ENCODE measurements at regions not wholly inside any gene's neighbourhood (a gene's known extent, or its start where the extent isn't known, plus 50 kb on each side); places are given as distances from the start of the nearest gene placed in this dataset.

DNA sequence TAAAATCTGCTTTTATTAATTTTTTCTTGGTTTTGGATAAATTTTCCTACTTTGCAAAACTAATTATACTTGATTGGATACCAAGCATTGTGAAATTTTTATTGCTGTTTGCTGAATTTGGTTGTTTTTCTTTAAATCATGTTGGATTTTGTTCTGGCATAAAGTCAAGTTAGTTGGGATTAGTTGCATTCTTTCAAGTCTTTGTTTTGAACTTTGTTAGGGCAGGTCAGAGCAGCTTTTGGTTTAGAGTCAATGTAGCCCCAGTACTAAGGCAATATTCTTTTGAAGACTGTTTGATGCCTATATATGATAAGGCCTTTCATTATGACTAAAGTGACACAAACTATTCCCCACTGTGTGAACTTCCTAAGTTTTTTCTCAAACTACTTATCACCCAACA is 531.1 kb downstream of the RASEF start:
- Histone ChIP-seq H3K9me2 (replicated peaks; ENCODE audit: insufficient read depth, low read length) (no peaks in the 10 kb centered on the region), H4K20me1 (ENCODE audit: insufficient read depth, low read depth, low read length) (no peaks in the 10 kb centered on the region), H3K9me3 (ENCODE audit: low read length) (peaks cover 23% of the 10 kb centered on the region), H3K27me3 (ENCODE audit: low read length) (no peaks in the 10 kb centered on the region), H3K79me2 (ENCODE audit: low read length) (no peaks in the 10 kb centered on the region), H3K9ac (ENCODE audit: low read length) (no peak overlapping the region), H3K27ac (ENCODE audit: low read length) (no peak overlapping the region), H3K4me2 (ENCODE audit: low read depth, low read length, poor library complexity, severe bottlenecking) (no peak overlapping the region), H2AFZ (ENCODE audit: low read length) (no peak overlapping the region), H3K36me3 (ENCODE audit: insufficient read depth, low read length) (no peaks in the 10 kb centered on the region), H3K4me1 (ENCODE audit: low read length) (no peaks in the 10 kb centered on the region), H3K4me3 (ENCODE audit: low read length) (no peak overlapping the region)
- no peak for DNase-seq

DNA sequence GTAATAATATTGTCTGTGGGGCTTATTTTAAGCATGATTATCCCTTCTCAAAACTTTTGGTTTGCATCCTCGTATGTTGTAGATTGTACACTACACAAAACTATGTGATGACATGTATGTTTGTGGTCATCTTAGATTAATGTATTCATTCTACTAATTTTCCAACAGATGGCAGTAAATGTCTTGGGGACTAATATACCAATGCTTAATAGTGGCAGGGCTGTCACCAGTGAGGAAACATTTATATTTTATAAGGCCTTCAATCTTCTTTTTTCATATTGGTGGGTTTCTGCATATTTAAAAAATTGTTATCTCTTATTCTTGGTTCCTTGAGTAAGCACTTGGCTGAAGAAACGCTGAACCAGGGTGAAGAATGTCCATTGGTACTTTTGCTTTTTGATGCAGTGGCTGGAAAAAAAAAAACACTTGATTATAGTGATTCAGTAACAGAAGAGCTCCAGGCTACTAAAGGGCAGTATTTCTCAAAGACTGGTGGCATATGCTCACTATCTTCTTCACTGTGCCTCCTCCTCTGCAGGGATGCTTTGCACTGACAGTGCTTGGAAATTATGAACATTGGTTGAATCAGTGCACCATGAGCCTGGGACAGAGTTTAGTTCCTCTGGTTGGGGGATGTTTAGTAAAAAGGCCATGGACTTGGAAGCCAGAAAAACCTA is 530.3 kb downstream of the RASEF start:
- Histone ChIP-seq H3K27me3 (ENCODE audit: low read length) (no peaks in the 10 kb centered on the region), H3K9me3 (ENCODE audit: low read length) (peaks cover 17% of the 10 kb centered on the region), H3K79me2 (ENCODE audit: low read length) (no peaks in the 10 kb centered on the region), H2AFZ (ENCODE audit: low read length) (no peak overlapping the region), H3K9ac (ENCODE audit: low read length) (no peak overlapping the region), H3K4me2 (ENCODE audit: low read depth, low read length, poor library complexity, severe bottlenecking) (no peak overlapping the region), H3K36me3 (ENCODE audit: insufficient read depth, low read length) (no peaks in the 10 kb centered on the region), H3K4me1 (ENCODE audit: low read length) (no peaks in the 10 kb centered on the region), H4K20me1 (ENCODE audit: insufficient read depth, low read depth, low read length) (no peaks in the 10 kb centered on the region), H3K9me2 (replicated peaks; ENCODE audit: insufficient read depth, low read length) (no peaks in the 10 kb centered on the region), H3K4me3 (ENCODE audit: low read length) (no peak overlapping the region), H3K27ac (ENCODE audit: low read length) (no peak overlapping the region)
- no peak for DNase-seq

- no peak overlapping the region for H3K4me2 ChIP-seq (ENCODE audit: low read depth, low read length, poor library complexity, severe bottlenecking)
- H4K20me1 ChIP-seq (ENCODE audit: insufficient read depth, low read depth, low read length) = no peaks in the 10 kb centered on the region
- H3K9me3 ChIP-seq (ENCODE audit: low read length) = peaks cover 21% of the 10 kb centered on the region
- DNase-seq = no peak
- H3K4me1 ChIP-seq (ENCODE audit: low read length) = no peaks in the 10 kb centered on the region
- no peaks in the 10 kb centered on the region for H3K79me2 ChIP-seq (ENCODE audit: low read length)
- no peaks in the 10 kb centered on the region for H3K9me2 ChIP-seq (replicated peaks; ENCODE audit: insufficient read depth, low read length)
- no peak overlapping the region for H3K27ac ChIP-seq (ENCODE audit: low read length)
- no peak overlapping the region for H3K9ac ChIP-seq (ENCODE audit: low read length)
- H2AFZ ChIP-seq (ENCODE audit: low read length) = no peak overlapping the region
- H3K4me3 ChIP-seq (ENCODE audit: low read length) = no peak overlapping the region
- H3K27me3 ChIP-seq (ENCODE audit: low read length) = no peaks in the 10 kb centered on the region
- H3K36me3 ChIP-seq (ENCODE audit: insufficient read depth, low read length) = no peaks in the 10 kb centered on the region
Measured at GRCh38 chr9:82535432-82535998, 527.4 kb downstream of the RASEF start.

GRCh38 chr9:82538634-82539033 is 524.3 kb downstream of the RASEF start:
- DNase-seq = no peak
- no peaks in the 10 kb centered on the region for H3K27me3 ChIP-seq (ENCODE audit: low read length)
- no peaks in the 10 kb centered on the region for H3K4me1 ChIP-seq (ENCODE audit: low read length)
- H3K9me2 ChIP-seq (replicated peaks; ENCODE audit: insufficient read depth, low read length) = no peaks in the 10 kb centered on the region
- H3K9me3 ChIP-seq (ENCODE audit: low read length) = peaks cover 17% of the 10 kb centered on the region
- H4K20me1 ChIP-seq (ENCODE audit: insufficient read depth, low read depth, low read length) = no peaks in the 10 kb centered on the region
- H3K27ac ChIP-seq (ENCODE audit: low read length) = no peak overlapping the region
- H3K79me2 ChIP-seq (ENCODE audit: low read length) = no peaks in the 10 kb centered on the region
- no peaks in the 10 kb centered on the region for H3K36me3 ChIP-seq (ENCODE audit: insufficient read depth, low read length)
- no peak overlapping the region for H2AFZ ChIP-seq (ENCODE audit: low read length)
- no peak overlapping the region for H3K4me2 ChIP-seq (ENCODE audit: low read depth, low read length, poor library complexity, severe bottlenecking)
- no peak overlapping the region for H3K4me3 ChIP-seq (ENCODE audit: low read length)
- H3K9ac ChIP-seq (ENCODE audit: low read length) = no peak overlapping the region

- Histone ChIP-seq H4K20me1 (ENCODE audit: insufficient read depth, low read depth, low read length) (no peaks in the 10 kb centered on the region), H3K79me2 (ENCODE audit: low read length) (no peaks in the 10 kb centered on the region), H3K4me3 (ENCODE audit: low read length) (no peak overlapping the region), H3K9me2 (replicated peaks; ENCODE audit: insufficient read depth, low read length) (no peaks in the 10 kb centered on the region), H3K9me3 (ENCODE audit: low read length) (peaks cover 14% of the 10 kb centered on the region), H3K36me3 (ENCODE audit: insufficient read depth, low read length) (no peaks in the 10 kb centered on the region), H3K9ac (ENCODE audit: low read length) (no peak overlapping the region), H3K4me1 (ENCODE audit: low read length) (no peaks in the 10 kb centered on the region), H2AFZ (ENCODE audit: low read length) (no peak overlapping the region), H3K27ac (ENCODE audit: low read length) (no peak overlapping the region), H3K27me3 (ENCODE audit: low read length) (no peaks in the 10 kb centered on the region), H3K4me2 (ENCODE audit: low read depth, low read length, poor library complexity, severe bottlenecking) (no peak overlapping the region)
- no peak for DNase-seq
Measured at GRCh38 chr9:82539146-82539545, 523.8 kb downstream of the RASEF start.

- H3K9me3 ChIP-seq (ENCODE audit: low read length) = peaks cover 13% of the 10 kb centered on the region
- no peaks in the 10 kb centered on the region for H3K27me3 ChIP-seq (ENCODE audit: low read length)
- H3K79me2 ChIP-seq (ENCODE audit: low read length) = no peaks in the 10 kb centered on the region
- no peak for DNase-seq
- no peaks in the 10 kb centered on the region for H3K36me3 ChIP-seq (ENCODE audit: insufficient read depth, low read length)
- H3K4me1 ChIP-seq (ENCODE audit: low read length) = no peaks in the 10 kb centered on the region
- no peak overlapping the region for H3K4me3 ChIP-seq (ENCODE audit: low read length)
- H4K20me1 ChIP-seq (ENCODE audit: insufficient read depth, low read depth, low read length) = no peaks in the 10 kb centered on the region
- H2AFZ ChIP-seq (ENCODE audit: low read length) = no peak overlapping the region
- no peak overlapping the region for H3K9ac ChIP-seq (ENCODE audit: low read length)
- no peaks in the 10 kb centered on the region for H3K9me2 ChIP-seq (replicated peaks; ENCODE audit: insufficient read depth, low read length)
- no peak overlapping the region for H3K27ac ChIP-seq (ENCODE audit: low read length)
- H3K4me2 ChIP-seq (ENCODE audit: low read depth, low read length, poor library complexity, severe bottlenecking) = no peak overlapping the region
Measured at GRCh38 chr9:82539856-82540579, 522.9 kb downstream of the RASEF start.

DNA sequence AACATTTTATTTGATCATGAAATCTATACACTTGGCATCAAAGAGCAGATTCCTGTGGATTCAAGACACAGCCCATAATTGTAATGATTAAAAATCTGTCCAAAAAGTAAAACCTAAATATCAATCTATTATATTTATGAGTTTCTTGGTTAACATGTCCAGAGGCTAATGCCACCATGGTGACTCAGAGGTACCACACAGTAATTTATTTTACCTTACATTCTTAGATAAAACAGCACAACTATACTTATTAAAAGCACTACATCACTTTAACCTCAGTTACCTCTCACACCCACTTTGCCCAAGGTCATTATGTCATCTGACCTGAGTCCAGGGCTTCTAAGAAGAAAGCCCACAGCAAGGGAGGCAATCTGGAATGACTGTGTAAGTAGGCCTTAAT is 519.2 kb downstream of the RASEF start:
- H3K36me3 ChIP-seq (ENCODE audit: insufficient read depth, low read length) = no peaks in the 10 kb centered on the region
- H3K79me2 ChIP-seq (ENCODE audit: low read length) = no peaks in the 10 kb centered on the region
- no peaks in the 10 kb centered on the region for H3K4me1 ChIP-seq (ENCODE audit: low read length)
- H3K27me3 ChIP-seq (ENCODE audit: low read length) = no peaks in the 10 kb centered on the region
- H3K4me3 ChIP-seq (ENCODE audit: low read length) = no peak overlapping the region
- H3K9me3 ChIP-seq (ENCODE audit: low read length) = peaks cover 9% of the 10 kb centered on the region; the same call in 1 of the 2 replicates
- H3K4me2 ChIP-seq (ENCODE audit: low read depth, low read length, poor library complexity, severe bottlenecking) = no peak overlapping the region
- no peak overlapping the region for H2AFZ ChIP-seq (ENCODE audit: low read length)
- H4K20me1 ChIP-seq (ENCODE audit: insufficient read depth, low read depth, low read length) = no peaks in the 10 kb centered on the region
- no peak overlapping the region for H3K27ac ChIP-seq (ENCODE audit: low read length)
- H3K9me2 ChIP-seq (replicated peaks; ENCODE audit: insufficient read depth, low read length) = no peaks in the 10 kb centered on the region
- no peak overlapping the region for H3K9ac ChIP-seq (ENCODE audit: low read length)
- no peak for DNase-seq

DNA sequence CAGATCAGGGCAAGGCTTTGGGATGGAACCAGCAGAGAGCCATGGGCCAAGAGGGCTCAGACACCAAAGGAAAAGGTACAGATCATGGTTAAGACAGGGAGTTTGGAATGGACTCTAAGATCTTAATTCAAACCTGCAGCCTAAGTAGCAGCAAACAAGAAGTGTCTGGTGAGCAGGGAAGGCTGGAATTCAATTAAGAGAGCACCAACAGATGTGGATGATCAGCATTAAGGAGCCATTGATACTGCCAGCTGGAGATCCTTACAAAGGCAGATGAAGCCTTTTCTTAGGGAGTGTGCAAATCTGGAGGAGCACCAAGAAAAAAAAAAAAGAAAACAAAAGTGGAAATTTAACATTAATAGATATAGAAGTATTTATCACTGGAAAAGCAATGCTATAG is 516.8 kb downstream of the RASEF start:
- no peak overlapping the region for H3K27ac ChIP-seq (ENCODE audit: low read length)
- H3K79me2 ChIP-seq (ENCODE audit: low read length) = no peaks in the 10 kb centered on the region
- H3K4me3 ChIP-seq (ENCODE audit: low read length) = no peak overlapping the region
- H3K9ac ChIP-seq (ENCODE audit: low read length) = no peak overlapping the region
- no peaks in the 10 kb centered on the region for H3K4me1 ChIP-seq (ENCODE audit: low read length)
- no peak overlapping the region for H3K4me2 ChIP-seq (ENCODE audit: low read depth, low read length, poor library complexity, severe bottlenecking)
- no peak overlapping the region for H2AFZ ChIP-seq (ENCODE audit: low read length)
- peaks cover 12% of the 10 kb centered on the region; the same call in 1 of the 2 replicates for H3K9me3 ChIP-seq (ENCODE audit: low read length)
- DNase-seq = no peak
- H3K36me3 ChIP-seq (ENCODE audit: insufficient read depth, low read length) = no peaks in the 10 kb centered on the region
- no peaks in the 10 kb centered on the region for H3K9me2 ChIP-seq (replicated peaks; ENCODE audit: insufficient read depth, low read length)
- no peaks in the 10 kb centered on the region for H4K20me1 ChIP-seq (ENCODE audit: insufficient read depth, low read depth, low read length)
- H3K27me3 ChIP-seq (ENCODE audit: low read length) = no peaks in the 10 kb centered on the region

Measured in Karpas-422 (cell line).